GM18873 (cell line): ENCODE measurements at regions not wholly inside any gene's neighbourhood (a gene's known extent, or its start where the extent isn't known, plus 50 kb on each side); places are given as distances from the start of the nearest gene placed in this dataset.
"Not testable (repeated sequence)": the region's sequence is repeated elsewhere in the genome, so short reads cannot be mapped to it uniquely, and the experiment has no call there.

ENCODE experiments used
- ATAC-seq: cut with Tn5 transposase; IDR thresholded peaks from one replicate; pipeline ENCODE4 v1.9.1; 2021; ENCODE audit warnings: mild to moderate bottlenecking, moderate library complexity, moderate number of reproducible peaks; ENCODE audit not compliant: unreplicated experiment, low FRiP score

- no peak for ATAC-seq
Measured at GRCh38 chr14:22276913-22277816, 311.9 kb downstream of the DAD1 start.

GRCh38 chr14:22271838-22272799 is 316.9 kb downstream of the DAD1 start:
- no peak for ATAC-seq

- ATAC-seq: no peak
Measured at GRCh38 chr14:22268875-22269274, 320.1 kb downstream of the DAD1 start.

- ATAC-seq: no peak
Measured at GRCh38 chr14:22266683-22267082, 322.3 kb downstream of the DAD1 start.

GRCh38 chr14:22266142-22266442 is 322.9 kb downstream of the DAD1 start:
- ATAC-seq: no peak

- no peak for ATAC-seq
Measured at GRCh38 chr14:22265319-22266141, 323.5 kb downstream of the DAD1 start.

GRCh38 chr14:22264759-22265158 is 324.3 kb downstream of the DAD1 start:
- no peak for ATAC-seq

- ATAC-seq: no peak
Measured at GRCh38 chr14:22263961-22264360, 325.1 kb downstream of the DAD1 start.

- no peak for ATAC-seq
Measured at GRCh38 chr14:22262881-22263280, 326.1 kb downstream of the DAD1 start.

- ATAC-seq: no peak
Measured at GRCh38 chr14:22255017-22255950, 333.7 kb downstream of the DAD1 start.

GRCh38 chr14:22252686-22253085 is 336.3 kb downstream of the DAD1 start:
- ATAC-seq: no peak

GRCh38 chr14:22251090-22251489 is 337.9 kb downstream of the DAD1 start:
- no peak for ATAC-seq

- ATAC-seq: no peak
Measured at GRCh38 chr14:22249770-22250169, 339.3 kb downstream of the DAD1 start.

- no peak for ATAC-seq
Measured at GRCh38 chr14:22243971-22244581, 344.9 kb downstream of the DAD1 start.

GRCh38 chr14:22238320-22238719 is 350.7 kb downstream of the DAD1 start:
- ATAC-seq: not testable (repeated sequence)

GRCh38 chr14:22233377-22233776 is 355.6 kb downstream of the DAD1 start:
- no peak for ATAC-seq

- ATAC-seq: no peak
Measured at GRCh38 chr14:22232933-22233332, 356.1 kb downstream of the DAD1 start.

GRCh38 chr14:22232486-22232885 is 356.5 kb downstream of the DAD1 start:
- no peak for ATAC-seq

GRCh38 chr14:22231018-22231417 is 358.0 kb downstream of the DAD1 start:
- ATAC-seq: no peak
